G401.6 (cell line): ENCODE measurements at regions not wholly inside any gene's neighbourhood (a gene's known extent, or its start where the extent isn't known, plus 50 kb on each side); places are given as distances from the start of the nearest gene placed in this dataset.
"Not testable (repeated sequence)": the region's sequence is repeated elsewhere in the genome, so short reads cannot be mapped to it uniquely, and the experiment has no call there.

ENCODE experiments used
- FAIRE-seq: peaks from 2 replicates; lab custom pipeline; 2012; peaks lifted over from hg19 to GRCh38; lab: Jason Lieb, UNC

GRCh38 chr3:66808891-66809594, 189.1 kb upstream of the KBTBD8 start:
- no peak for FAIRE-seq

DNA sequence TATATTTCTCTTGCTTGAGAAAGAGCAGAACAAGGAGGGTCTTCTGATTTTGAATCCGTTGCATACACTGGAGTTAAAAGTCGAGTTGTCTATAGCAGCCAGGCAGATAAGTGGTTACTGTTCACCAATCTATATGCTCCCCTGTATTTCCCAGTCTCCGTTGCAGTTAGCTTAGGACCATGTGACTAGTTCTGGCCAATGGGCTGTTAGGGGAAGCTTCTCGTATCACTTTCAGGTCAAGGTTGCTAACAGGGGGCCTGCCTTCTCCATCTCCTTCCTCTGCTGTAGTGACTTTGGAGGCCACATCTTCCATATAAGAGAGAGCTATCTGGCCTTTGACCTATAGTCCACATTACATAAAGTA, 188.5 kb upstream of the KBTBD8 start:
- FAIRE-seq = no peak

GRCh38 chr3:66812136-66812535, 186.0 kb upstream of the KBTBD8 start:
- no peak for FAIRE-seq

DNA sequence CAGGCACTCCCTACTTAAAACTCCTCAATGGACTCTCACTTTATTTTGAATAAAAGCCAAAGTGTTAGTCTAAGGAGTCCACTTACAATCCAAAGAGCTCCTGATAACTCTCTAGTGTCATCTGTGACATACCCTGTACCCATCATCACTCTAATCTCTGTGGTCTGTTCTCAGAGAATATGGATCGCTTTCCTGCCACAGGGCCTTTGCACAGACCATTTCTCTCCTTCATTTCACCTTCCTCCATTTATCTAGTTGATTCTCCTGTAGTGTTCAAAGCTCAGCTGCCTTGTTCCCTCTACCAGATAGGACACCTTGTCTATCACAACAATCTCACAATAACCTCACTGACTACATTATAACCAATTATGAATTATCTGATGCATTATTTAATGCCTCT, 185.4 kb upstream of the KBTBD8 start:
- no peak for FAIRE-seq

DNA sequence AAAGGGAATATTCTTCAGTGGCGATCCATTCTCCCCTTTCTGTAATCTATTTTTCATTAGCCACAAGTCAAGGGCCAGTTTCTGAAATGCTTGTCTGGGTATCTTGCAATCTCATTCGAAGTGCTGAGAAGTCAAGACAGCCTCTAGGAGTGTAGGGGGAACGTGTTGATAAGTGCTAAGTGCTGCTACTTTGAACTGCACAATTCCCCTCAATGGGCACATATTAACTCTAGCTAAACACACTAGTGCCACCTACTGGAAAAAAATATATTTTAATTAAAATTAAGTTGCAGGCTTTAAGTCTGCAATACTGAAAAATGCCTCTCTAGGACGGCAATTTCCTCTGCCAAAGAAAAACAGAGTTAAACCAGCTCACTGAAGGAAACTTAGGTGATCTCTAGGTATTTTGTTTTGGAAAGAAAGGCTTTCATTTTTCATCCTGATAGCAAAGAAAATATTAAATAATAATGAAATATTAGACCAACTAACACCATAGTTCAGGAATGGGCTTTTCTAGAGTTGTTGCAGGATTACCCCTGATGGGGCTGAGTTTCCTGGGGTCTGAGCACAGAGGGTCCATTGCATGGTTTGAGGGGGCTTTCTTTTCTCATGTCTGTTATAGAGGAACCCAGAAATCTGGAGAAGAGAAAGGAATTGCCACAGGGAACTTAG, 181.9 kb upstream of the KBTBD8 start:
- FAIRE-seq = peak; percentile 86

DNA sequence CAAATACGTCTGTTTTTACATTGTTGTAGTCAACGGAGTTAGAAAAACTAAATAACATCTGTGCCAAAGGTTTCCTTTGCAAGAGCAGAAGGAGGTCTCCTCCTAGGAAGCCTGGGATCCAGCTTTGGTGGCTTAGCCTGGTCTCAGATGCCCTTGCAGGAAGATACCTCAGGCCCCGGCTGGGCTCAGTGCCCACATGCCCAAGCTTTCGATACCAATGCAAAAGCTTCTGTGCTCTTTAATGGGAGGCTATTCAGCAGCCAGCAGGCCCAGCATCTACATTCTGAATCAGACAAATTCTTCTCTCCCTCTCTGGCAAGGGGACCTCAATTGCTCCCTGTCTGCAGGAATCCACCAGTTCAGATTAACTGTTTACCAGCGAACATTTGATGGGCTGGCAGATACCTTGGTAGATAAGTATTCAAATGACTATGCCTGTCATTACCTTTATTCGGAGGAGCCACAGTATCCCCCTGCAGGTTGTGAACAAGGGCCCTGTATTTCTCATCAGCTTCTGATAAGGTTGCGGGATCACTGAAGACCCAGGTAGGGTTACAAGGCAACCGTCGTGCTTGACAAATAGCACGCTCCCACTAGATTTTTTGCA, 180.1 kb upstream of the KBTBD8 start:
- FAIRE-seq = no peak

DNA sequence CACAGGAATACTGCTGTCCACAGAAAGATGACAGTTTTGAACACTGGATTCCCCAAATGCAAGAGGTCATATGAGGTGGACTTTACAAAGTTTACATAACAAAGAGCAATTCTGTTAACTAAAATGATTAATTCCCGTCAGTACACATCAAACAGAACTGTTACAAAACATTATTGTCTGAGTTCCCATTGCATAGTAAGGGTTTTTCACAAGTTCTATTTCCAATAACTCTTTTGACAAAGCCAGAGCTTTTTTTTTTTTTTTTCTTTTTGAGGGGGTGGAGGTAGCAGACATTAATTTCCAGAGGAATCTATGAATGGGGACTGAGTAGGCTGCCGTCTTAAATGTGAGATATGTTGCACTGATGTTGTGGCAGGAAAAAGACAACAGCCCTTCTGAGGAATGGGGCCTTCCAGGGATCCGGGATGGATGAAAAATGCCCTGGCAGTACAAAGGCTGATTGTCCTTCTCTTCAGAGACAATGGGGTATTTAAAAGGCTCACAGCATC, 178.1 kb upstream of the KBTBD8 start:
- FAIRE-seq = no peak

DNA sequence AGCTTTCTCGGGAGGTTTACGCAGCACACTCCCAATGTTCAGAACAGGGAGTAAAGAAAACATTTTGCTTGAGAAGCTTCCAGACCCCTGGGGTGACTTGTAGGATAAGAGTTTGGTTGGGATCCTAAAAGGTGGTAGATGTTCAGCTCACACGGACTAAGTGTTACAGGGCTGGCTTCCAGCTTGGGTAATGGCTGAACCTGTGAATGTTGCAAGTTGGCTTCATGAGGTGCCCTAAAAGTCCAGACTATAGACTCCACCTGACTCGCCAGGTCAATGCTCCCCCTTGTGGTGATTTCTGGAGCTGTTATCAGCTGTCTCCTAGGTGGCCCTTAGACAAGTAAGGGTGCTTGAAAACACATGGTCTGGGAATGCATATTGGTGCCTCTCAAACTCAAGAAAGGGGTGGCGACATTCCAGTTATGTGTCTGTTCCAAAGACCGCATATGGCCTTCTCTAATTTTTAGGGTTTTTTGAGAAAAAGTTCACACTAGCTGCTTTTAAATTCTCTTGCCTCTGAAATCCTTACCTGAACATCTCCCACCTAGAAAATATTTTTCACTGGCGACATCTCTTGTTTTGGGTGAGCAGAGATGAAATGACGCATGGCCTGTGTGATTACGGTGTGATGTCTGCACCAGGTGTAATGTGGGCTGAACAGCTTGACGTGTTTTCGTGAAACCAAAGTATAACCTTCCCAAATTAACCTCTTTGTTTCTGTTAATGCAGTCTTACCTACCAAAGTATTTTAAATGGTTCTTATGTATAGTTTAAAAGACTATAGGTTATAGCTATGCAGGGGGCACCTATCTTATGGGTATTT, 175.7 kb upstream of the KBTBD8 start:
- FAIRE-seq = peak; percentile 45

DNA sequence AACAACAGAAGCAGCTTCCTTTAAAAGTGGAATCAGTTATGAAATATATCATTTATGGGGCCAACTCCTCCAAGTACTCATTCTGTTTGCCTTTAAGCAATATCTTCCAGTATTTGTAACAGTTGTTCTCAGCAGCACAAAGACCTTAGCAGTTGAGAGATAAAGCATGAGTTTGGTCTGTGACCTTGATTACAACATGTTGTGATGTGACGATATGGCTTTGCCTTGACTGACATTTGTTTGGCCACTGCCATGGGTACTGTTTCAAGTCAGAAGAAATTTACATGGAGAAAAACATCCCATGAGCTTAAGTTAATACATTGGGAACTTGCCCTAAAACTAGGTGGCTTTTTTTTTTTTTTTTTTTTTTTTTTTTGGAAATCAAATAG, 175.1 kb upstream of the KBTBD8 start:
- no peak for FAIRE-seq

GRCh38 chr3:66823532-66823931, 174.6 kb upstream of the KBTBD8 start:
- no peak for FAIRE-seq

- FAIRE-seq = no peak
These were observed 172.7 kb upstream of the KBTBD8 start for GRCh38 chr3:66825375-66825774.

DNA sequence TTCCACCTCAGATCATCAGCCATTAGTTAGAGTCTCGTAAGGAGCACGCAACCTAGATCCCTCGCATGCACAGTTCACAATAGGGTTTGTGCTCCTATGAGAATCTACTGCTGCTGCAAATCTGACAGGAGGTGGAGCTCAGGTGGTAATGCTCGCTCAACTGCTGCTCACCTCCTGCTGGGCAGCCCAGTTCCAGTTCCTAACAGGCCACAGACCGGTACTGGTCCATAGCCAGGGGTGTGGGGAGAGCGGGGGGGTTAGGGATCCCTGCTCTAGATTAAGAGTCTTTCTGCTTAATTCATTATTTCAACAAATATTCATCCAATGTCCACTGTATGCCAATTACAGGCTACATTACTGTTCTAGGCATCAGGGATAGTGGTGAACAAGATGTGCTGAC, 170.4 kb upstream of the KBTBD8 start:
- no peak for FAIRE-seq

DNA sequence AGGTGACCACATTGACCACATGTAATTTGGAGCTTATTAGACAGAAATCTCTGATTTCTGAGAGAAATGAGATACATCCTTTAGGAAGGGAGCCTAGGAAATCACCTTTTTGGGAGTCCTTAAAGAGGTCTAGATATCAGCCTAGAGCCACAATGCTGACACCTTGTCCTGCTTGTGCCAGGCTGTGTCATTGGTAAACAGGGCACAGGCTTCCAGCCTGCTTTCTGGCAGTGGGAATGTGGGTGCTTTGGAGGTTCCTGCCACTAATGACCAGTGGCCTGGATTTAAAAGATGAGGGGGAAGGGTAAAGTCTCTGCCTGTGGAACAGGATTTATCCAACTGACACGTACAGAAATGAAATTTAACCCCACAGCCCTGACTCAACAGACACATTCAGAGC, 169.8 kb upstream of the KBTBD8 start:
- FAIRE-seq = no peak

DNA sequence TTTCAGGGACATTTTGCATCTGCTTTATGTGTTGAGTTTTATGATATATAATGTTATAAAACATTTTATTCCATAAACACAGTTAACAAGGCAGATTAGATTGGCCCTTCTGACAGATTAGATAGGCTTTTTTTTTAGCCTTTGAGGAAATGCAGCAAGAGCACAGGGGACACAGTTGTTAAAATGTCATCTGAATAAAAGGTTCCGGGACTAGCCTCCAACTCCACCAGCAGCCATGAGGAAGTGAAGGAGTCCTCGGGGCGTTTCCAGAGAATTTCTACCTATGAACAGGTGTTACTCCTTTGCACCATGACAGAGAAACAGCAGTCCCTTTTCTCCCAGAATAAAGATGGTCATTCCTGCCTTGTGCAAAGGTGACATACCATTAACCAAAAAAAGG, 167.8 kb upstream of the KBTBD8 start:
- FAIRE-seq = no peak

- no peak for FAIRE-seq
These were observed 166.2 kb upstream of the KBTBD8 start for GRCh38 chr3:66831931-66832330.

DNA sequence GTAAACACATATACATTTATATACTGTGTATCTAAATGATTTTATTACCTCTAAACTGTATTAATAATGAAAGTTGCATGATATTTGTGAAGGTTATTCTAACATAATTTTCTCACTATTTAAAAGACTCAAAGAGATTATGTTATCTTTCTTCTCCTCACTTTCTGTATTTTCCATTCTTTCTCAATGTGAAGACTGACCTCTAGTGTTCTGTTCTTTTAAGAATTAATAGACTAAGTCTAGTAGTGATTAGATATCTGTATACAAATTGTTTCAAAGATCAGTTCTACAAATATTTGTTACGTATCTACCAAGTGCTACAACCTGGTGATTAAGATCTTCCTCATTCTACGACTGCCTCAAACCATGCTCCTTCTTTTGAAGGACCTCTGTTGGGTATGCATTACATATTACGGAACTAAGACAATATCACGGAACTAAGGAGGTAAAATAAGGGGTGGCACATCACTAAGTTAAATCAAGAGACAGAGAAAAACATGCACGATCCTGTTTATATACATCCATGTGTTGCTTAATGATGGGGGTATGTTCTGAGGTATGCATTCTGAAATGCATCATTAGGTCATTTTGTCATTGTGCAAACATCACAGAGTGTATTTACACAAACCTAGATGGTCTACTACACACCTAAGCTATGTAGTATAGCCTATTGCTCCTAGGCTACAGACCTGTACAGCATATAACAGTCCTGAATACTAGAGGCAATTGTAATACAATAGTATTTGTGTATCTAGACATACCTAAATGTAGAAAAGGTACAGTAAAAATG, 161.5 kb upstream of the KBTBD8 start:
- peak; percentile 90 for FAIRE-seq

GRCh38 chr3:66838704-66839103, 159.4 kb upstream of the KBTBD8 start:
- FAIRE-seq = no peak

- FAIRE-seq = no peak
These were observed 158.6 kb upstream of the KBTBD8 start for GRCh38 chr3:66839508-66839907.

DNA sequence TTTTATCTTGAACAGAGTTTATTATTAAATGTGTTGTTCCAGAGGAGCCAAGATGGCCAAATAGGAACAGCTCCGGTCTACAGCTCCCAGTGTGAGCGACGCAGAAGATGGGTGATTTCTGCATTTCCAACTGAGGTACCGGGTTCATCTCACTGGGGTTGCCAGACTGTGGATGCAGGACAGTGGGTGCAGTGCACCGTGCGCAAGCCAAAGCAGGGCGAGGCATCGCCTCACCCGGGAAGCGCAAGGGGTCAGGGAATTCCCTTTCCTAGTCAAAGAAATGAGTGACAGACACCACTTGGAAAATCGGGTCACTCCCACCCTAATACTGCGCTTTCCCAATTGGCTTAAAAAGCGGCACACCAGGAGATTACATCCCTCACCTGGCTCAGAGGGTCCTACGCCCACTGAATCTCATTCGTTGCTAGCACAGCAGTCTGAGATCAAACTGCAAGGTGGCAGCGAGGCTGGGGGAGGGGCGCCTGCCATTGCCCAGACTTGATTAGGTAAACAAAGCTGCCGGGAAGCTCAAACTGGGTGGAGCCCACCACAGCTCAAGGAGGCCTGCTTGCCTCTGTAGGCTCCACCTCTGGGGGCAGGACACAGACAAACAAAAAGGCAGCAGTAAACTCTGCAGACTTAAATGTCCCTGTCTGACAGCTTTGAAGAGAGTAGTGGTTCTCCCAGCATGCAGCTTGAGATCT, 155.2 kb upstream of the KBTBD8 start:
- not testable (repeated sequence) for FAIRE-seq

GRCh38 chr3:66851894-66852613, 146.1 kb upstream of the KBTBD8 start:
- FAIRE-seq = no peak
